Fibroblast of villous mesenchyme (primary cell): ENCODE measurements at regions not wholly inside any gene's neighbourhood (a gene's known extent, or its start where the extent isn't known, plus 50 kb on each side); places are given as distances from the start of the nearest gene placed in this dataset. TPM values are rescaled to one million over a fixed set of nuclear protein-coding genes. Genes with fewer than 3 reads are reported as not detected.

Source experiments
- DNase-seq: peaks from one replicate; pipeline ENCODE4 v3.0.0-alpha.2; 2010; ENCODE audit warnings: low read depth
- H3K4me3 ChIP-seq: 2 replicates; pipeline ENCODE4 v1.5.1; 2011; ENCODE audit warnings: low read depth, mild to moderate bottlenecking, low read length
- small RNA-seq: library from RNA; depleted of rRNA; stranded (forward); fragments of <200 nt; gene quantifications from one replicate; pipeline ENCODE3, GENCODE V24; 2012
- TF ChIP-seq, protein P1 (sequence below): IDR thresholded peaks from 2 replicates; pipeline ENCODE4 v1.5.1; 2012; ENCODE audit warnings: low read depth, mild to moderate bottlenecking, low read length; ENCODE audit not compliant: insufficient read depth

GRCh38 chr3:154507727-154508126 is 77.7 kb upstream of the GPR149 start:
- TF ChIP-seq, protein P1, sequence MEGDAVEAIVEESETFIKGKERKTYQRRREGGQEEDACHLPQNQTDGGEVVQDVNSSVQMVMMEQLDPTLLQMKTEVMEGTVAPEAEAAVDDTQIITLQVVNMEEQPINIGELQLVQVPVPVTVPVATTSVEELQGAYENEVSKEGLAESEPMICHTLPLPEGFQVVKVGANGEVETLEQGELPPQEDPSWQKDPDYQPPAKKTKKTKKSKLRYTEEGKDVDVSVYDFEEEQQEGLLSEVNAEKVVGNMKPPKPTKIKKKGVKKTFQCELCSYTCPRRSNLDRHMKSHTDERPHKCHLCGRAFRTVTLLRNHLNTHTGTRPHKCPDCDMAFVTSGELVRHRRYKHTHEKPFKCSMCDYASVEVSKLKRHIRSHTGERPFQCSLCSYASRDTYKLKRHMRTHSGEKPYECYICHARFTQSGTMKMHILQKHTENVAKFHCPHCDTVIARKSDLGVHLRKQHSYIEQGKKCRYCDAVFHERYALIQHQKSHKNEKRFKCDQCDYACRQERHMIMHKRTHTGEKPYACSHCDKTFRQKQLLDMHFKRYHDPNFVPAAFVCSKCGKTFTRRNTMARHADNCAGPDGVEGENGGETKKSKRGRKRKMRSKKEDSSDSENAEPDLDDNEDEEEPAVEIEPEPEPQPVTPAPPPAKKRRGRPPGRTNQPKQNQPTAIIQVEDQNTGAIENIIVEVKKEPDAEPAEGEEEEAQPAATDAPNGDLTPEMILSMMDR = no peak
- DNase-seq = no peak
- no peak overlapping the region for H3K4me3 ChIP-seq

- H3K4me3 ChIP-seq = no peak overlapping the region
- DNase-seq = no peak
- TF ChIP-seq, protein P1 = no peak
These were observed 67.0 kb upstream of the GPR149 start for GRCh38 chr3:154496978-154497377.

DNA sequence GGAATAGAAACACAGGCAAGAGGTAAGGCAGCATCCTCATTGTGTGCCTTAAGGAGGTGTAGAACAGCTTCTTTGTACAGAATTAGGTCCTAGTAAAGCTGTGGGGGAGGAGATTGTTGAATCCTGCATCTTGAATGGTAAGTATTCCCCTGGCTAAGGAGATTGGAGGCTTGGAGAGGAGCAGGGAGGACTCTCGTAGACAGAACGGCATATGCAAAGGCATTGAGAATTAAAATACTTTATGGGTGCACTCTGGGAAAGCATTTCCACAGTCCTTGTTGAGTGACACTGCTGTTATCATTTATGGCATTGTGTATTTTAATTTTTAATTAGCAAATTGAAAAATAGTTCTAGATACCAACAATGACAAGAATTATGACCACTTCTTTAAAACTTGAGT is 66.5 kb upstream of the GPR149 start:
- DNase-seq = no peak
- H3K4me3 ChIP-seq = no peak overlapping the region
- TF ChIP-seq, protein P1 = no peak

DNA sequence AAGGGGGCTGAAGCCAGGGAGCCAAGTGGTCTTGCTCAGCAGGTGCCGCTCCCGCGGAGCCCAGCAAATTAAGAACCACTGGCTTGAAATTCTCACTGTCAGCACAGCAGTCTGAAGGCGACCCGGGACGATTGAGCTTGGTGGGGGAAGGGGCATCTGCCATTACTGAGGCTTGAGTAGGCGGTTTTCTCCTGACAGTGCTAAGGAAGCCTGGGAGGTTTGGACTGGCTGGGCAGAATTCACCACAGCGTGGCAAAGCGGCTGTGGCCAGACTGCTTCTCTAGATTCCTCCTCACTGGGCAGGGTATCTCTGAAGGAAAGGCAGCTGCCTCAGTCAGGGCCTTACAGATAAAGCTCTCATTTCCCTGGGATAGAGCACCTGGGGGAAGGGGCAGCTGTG is 57.0 kb upstream of the GPR149 start:
- DNase-seq = no peak
- no peak overlapping the region for H3K4me3 ChIP-seq
- TF ChIP-seq, protein P1 = no peak

- TF ChIP-seq, protein P1 = no peak
These were observed 52.5 kb upstream of the GPR149 start for GRCh38 chr3:154482507-154482906.

DNA sequence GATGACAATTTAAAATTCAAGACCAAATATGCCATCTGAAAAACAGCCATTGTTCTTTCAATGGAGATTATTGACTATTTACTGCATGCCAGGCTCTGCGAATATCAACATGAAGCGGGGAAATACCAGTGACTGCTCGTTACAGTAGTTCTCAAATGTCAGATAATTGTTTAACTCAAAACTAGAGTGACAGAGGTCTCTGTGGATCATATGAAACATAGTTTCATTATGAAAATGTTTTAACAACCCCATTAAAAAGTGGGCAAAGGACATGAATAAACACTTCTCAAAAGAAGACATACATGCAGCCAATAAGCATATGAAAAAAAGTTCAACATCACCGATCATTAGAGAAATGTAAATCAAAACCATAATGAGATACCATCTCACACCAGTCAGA is 50.0 kb upstream of the GPR149 start:
- no peak overlapping the region for H3K4me3 ChIP-seq
- TF ChIP-seq, protein P1 = no peak
- DNase-seq = no peak

More at GRCh38 chr3:154482507-154482906, 52.5 kb upstream of the GPR149 start:
- H3K4me3 ChIP-seq = no peak overlapping the region
- no peak for DNase-seq

Small RNA genes in the stretch of these regions (small RNA-seq; reads per million reads assigned to genes)
- not detected for gene DYNLL1P5
